Testis (tissue), 2 donors: ENCODE measurements at regions not wholly inside any gene's neighbourhood (a gene's known extent, or its start where the extent isn't known, plus 50 kb on each side); places are given as distances from the start of the nearest gene placed in this dataset.
"Not testable (repeated sequence)": the region's sequence is repeated elsewhere in the genome, so short reads cannot be mapped to it uniquely, and the experiment has no call there.

ENCODE experiments used
- POLR2A ChIP-seq: fragments of 450-650 bp; IDR thresholded peaks from one replicate; pipeline ENCODE4 v1.6.1; 2017; ENCODE audit warnings: antibody characterized with exemption, mild to moderate bottlenecking, moderate library complexity
- TF ChIP-seq, protein P1 (sequence below), 3 experiments: fragments of 450-650 bp in 2 of 3; fragments of 200-600 bp in 1 of 3; sonication (generic) in 1 of 3; IDR thresholded peaks; one replicate each; pipeline ENCODE4 v1.5.1; 2016 to 2019; ENCODE audit warnings: antibody characterized with exemption in 3 of 3, mild to moderate bottlenecking in 2 of 3, moderate library complexity in 1 of 3

DNA sequence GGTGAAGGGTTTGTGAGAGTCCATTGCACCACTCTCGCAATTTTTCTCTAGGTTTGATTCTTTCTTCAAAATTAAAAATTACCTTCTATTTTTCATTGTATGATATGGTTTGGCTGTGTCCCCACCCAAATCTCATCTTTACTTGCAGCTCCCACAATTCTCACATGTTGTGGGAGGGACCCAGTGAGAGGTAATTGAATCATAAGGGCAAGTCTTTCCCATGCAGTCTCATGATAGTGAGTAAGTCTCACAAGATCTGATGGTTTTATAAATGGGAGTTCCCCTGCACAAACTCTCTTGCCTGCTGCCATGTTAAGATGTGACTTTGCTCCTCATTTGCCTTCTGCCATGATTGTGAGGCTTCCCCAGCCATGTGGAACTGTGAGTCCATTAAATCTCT lies 711.2 kb upstream of the AUTS2 start:
- TF ChIP-seq, protein P1, sequence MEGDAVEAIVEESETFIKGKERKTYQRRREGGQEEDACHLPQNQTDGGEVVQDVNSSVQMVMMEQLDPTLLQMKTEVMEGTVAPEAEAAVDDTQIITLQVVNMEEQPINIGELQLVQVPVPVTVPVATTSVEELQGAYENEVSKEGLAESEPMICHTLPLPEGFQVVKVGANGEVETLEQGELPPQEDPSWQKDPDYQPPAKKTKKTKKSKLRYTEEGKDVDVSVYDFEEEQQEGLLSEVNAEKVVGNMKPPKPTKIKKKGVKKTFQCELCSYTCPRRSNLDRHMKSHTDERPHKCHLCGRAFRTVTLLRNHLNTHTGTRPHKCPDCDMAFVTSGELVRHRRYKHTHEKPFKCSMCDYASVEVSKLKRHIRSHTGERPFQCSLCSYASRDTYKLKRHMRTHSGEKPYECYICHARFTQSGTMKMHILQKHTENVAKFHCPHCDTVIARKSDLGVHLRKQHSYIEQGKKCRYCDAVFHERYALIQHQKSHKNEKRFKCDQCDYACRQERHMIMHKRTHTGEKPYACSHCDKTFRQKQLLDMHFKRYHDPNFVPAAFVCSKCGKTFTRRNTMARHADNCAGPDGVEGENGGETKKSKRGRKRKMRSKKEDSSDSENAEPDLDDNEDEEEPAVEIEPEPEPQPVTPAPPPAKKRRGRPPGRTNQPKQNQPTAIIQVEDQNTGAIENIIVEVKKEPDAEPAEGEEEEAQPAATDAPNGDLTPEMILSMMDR (IDR thresholded peaks at IDR 0.05) = not testable (repeated sequence)
- not testable (repeated sequence) for TF ChIP-seq POLR2A
